K562 (cell line): ENCODE measurements at regions not wholly inside any gene's neighbourhood (a gene's known extent, or its start where the extent isn't known, plus 50 kb on each side); places are given as distances from the start of the nearest gene placed in this dataset.

Source experiments
- ATAC-seq: fragments of 200-7000 bp; cut with Tn5 transposase; 3 replicates; pipeline ENCODE4 v1.9.1; 2020; ENCODE audit warnings: moderate library complexity
- BruUV-seq: library from RNA; stranded (reverse); fragments of 400-500 nt; replicated peaks from 2 replicates; lab custom pipeline; 2021; lab: Mats Ljungman, UMichigan
- CTCF ChIA-PET: fragments of 300-600 bp; formaldehyde crosslinking; extraction: SDS; loops from one replicate; lab custom pipeline; 2021; ENCODE audit warnings: low intra/inter-chr PET ratio; lab: Yijun Ruan, JAX
- POLR2A ChIA-PET: fragments of 300-600, 350-650 bp; sonication (Branson Sonifier 250); formaldehyde crosslinking; extraction: SDS; loops from one replicate; lab custom pipeline; 2021; ENCODE audit warnings: antibody characterized with exemption, inconsistent platforms; lab: Yijun Ruan, JAX
- DNase-seq, 4 experiments: peaks; one replicate each; pipeline versions ENCODE4 v3.0.0 to v3.0.0-alpha.2; 2011 to 2018; ENCODE audit warnings: low spot score in 3 of 4, mixed read lengths in 3 of 4; ENCODE audit errors: extremely low read depth in 1 of 4
- FAIRE-seq: peaks from 2 replicates; lab custom pipeline; 2011; peaks lifted over from hg19 to GRCh38; lab: Jason Lieb, UNC
- H2AFZ ChIP-seq: 2 replicates; pipeline ENCODE4 v1.6.0; 2011; ENCODE audit warnings: low read depth, low read length, control low read depth, inconsistent platforms
- H3K27ac ChIP-seq: fragments of 200-600 bp; 3 replicates; pipeline ENCODE4 v1.8.0; 2011; ENCODE audit warnings: low read depth, mild to moderate bottlenecking, control low read depth, inconsistent platforms, low read length, moderate library complexity, mixed read lengths; ENCODE audit errors: extremely low read depth
- H3K27me3 ChIP-seq, 2 experiments: fragments of 300-600 bp in 1 of 2; 2 replicates in 1 of 2; 3 replicates in 1 of 2; pipeline versions ENCODE4 v1.6.0 to v1.8.0; 2011; ENCODE audit warnings: inconsistent platforms in 2 of 2, low read length in 2 of 2, mild to moderate bottlenecking in 1 of 2, mixed read lengths in 1 of 2, moderate library complexity in 1 of 2; ENCODE audit not compliant: control insufficient read depth in 2 of 2, insufficient read depth in 2 of 2
- H3K36me3 ChIP-seq: fragments of 300-600 bp; 3 replicates; pipeline ENCODE4 v1.8.0; 2011; ENCODE audit warnings: mild to moderate bottlenecking, low read length, inconsistent platforms; ENCODE audit not compliant: control insufficient read depth, insufficient read depth
- H3K4me1 ChIP-seq, 2 experiments: fragments of 200-600 bp in 1 of 2; replicated peaks in 1 of 2; 2 replicates in 1 of 2; 3 replicates in 1 of 2; pipeline versions ENCODE4 v1.5.1 to v1.8.0; 2011; ENCODE audit warnings: inconsistent platforms in 2 of 2, low read length in 2 of 2, mild to moderate bottlenecking in 1 of 2, mixed read lengths in 1 of 2, moderate library complexity in 1 of 2; ENCODE audit not compliant: control insufficient read depth in 2 of 2, insufficient read depth in 2 of 2
- H3K4me2 ChIP-seq: 2 replicates; pipeline ENCODE4 v1.6.1; 2011; ENCODE audit warnings: low read length, control low read depth, inconsistent platforms, mixed read lengths; ENCODE audit not compliant: insufficient read depth
- H3K4me3 ChIP-seq: fragments of 200-600 bp; sonication (generic), shearing (Covaris generic); 2 replicates; pipeline ENCODE4 v1.5.1; 2016; ENCODE audit warnings: control low read depth, inconsistent platforms
- H3K79me2 ChIP-seq: fragments of 200-600 bp; 3 replicates; pipeline ENCODE4 v1.8.0; 2011; ENCODE audit warnings: low read length, inconsistent platforms; ENCODE audit not compliant: control insufficient read depth, insufficient read depth
- H3K9ac ChIP-seq, 2 experiments: 2 replicates each; pipeline versions ENCODE4 v1.6.0 to v1.6.1; 2011; ENCODE audit warnings: low read depth in 2 of 2, low read length in 2 of 2, control low read depth in 1 of 2, inconsistent platforms in 1 of 2, mild to moderate bottlenecking in 1 of 2, mixed read lengths in 1 of 2; ENCODE audit not compliant: insufficient read depth in 1 of 2
- H3K9me1 ChIP-seq: one replicate; pipeline ENCODE4 v1.6.0; 2011; ENCODE audit warnings: inconsistent platforms, mild to moderate bottlenecking, low read length, moderate library complexity; ENCODE audit not compliant: control insufficient read depth, insufficient read depth
- H3K9me3 ChIP-seq: replicated peaks from 2 replicates; pipeline ENCODE4 v1.5.1; 2011; ENCODE audit warnings: low read depth, low read length, inconsistent platforms; ENCODE audit not compliant: control insufficient read depth, insufficient read depth
- H4K20me1 ChIP-seq: replicated peaks from 2 replicates; pipeline ENCODE4 v1.6.1; 2011; ENCODE audit warnings: low read length, inconsistent platforms, mixed read lengths; ENCODE audit not compliant: control insufficient read depth, insufficient read depth
- CBX5 ChIP-seq: IDR thresholded peaks from 2 replicates; pipeline ENCODE4 v1.6.1; 2014; ENCODE audit warnings: low read depth, borderline replicate concordance
- FOXJ3 ChIP-seq: sonication (generic); formaldehyde crosslinking; IDR thresholded peaks from 2 replicates; pipeline ENCODE4 v1.4.0; 2020; ENCODE audit warnings: mild to moderate bottlenecking, missing genetic modification reagents
- JUND ChIP-seq, 2 experiments: IDR thresholded peaks; 2 replicates in 1 of 2; 3 replicates in 1 of 2; pipeline ENCODE4 v1.6.1; 2011; ENCODE audit warnings: borderline replicate concordance in 2 of 2, low read depth in 2 of 2, low read length in 2 of 2, improper control_type of control experiment in 1 of 2, missing biosample characterization in 1 of 2, missing genetic modification characterization in 1 of 2, missing genetic modification reagents in 1 of 2
- MAFF ChIP-seq: IDR thresholded peaks from 2 replicates; pipeline ENCODE4 v1.6.1; 2012; ENCODE audit warnings: low read length, improper control_type of control experiment
- NBN ChIP-seq: fragments of 450-650 bp; IDR thresholded peaks from 2 replicates; pipeline ENCODE4 v1.6.1; 2016; ENCODE audit warnings: low read depth, mild to moderate bottlenecking
- NFRKB ChIP-seq: fragments of 450-650 bp; IDR thresholded peaks from 2 replicates; pipeline ENCODE4 v1.6.1; 2016; ENCODE audit warnings: low read depth
- PHTF2 ChIP-seq: fragments of 250-450 bp; sonication (Bioruptor Pico); IDR thresholded peaks from 2 replicates; pipeline ENCODE4 v1.5.0; 2021; ENCODE audit warnings: mild to moderate bottlenecking
- RBM22 ChIP-seq: fragments of 200-400 bp; formaldehyde crosslinking; IDR thresholded peaks from 2 replicates; pipeline ENCODE4 v1.6.1; 2018; ENCODE audit warnings: low read length, low read depth; ENCODE audit not compliant: poor library complexity, severe bottlenecking
- SIRT6 ChIP-seq: IDR thresholded peaks from one replicate; pipeline ENCODE4 v1.6.1; 2012; ENCODE audit warnings: low read depth, mild to moderate bottlenecking, control low read depth, inconsistent platforms, low read length, moderate library complexity
- SPI1 ChIP-seq: IDR thresholded peaks from 2 replicates; pipeline ENCODE4 v1.6.1; 2011; ENCODE audit warnings: low read depth, low read length, control low read depth, borderline replicate concordance
- TAF15 ChIP-seq: fragments of 200-400 bp; formaldehyde crosslinking; IDR thresholded peaks from 2 replicates; pipeline ENCODE4 v1.6.1; 2017; ENCODE audit warnings: mild to moderate bottlenecking, low read depth, low read length, moderate library complexity
- ZNF143 ChIP-seq: sonication (generic); formaldehyde crosslinking; IDR thresholded peaks from 2 replicates; pipeline ENCODE4 v1.9.0; 2022; ENCODE audit warnings: mild to moderate bottlenecking, missing genetic modification reagents
- ZNF282 ChIP-seq: sonication (generic); formaldehyde crosslinking; IDR thresholded peaks from 2 replicates; pipeline ENCODE4 v1.8.1; 2023; ENCODE audit warnings: missing genetic modification reagents
- ZNF311 ChIP-seq: fragments of 250-450 bp; sonication (Bioruptor Pico); IDR thresholded peaks from 2 replicates; pipeline ENCODE4 v1.4.0; 2020; ENCODE audit warnings: mild to moderate bottlenecking, moderate library complexity
- ZNF766 ChIP-seq: fragments of 200-800 bp; sonication (Bioruptor generic); conservative IDR thresholded peaks from 2 replicates; pipeline ENCODE4 v1.6.1; 2016; ENCODE audit warnings: missing genetic modification characterization, missing compliant biosample characterization
- WGBS: fragments of 100-300 bp; shearing (Covaris generic); methylation state at CpG from one replicate; pipeline ENCODE4 v1.1.6; 2016; ENCODE audit warnings: low coverage, mixed read lengths; ENCODE audit not compliant: insufficient coverage; ENCODE audit errors: missing lambda C conversion rate; 5-methylcytosine and 5-hydroxymethylcytosine counted together
- in situ Hi-C: fragments of 300-500 bp; cut with MboI; formaldehyde crosslinking; loops from 4 replicates; pipeline ENCODE4 v1.15.0; 2018; ENCODE audit warnings: inconsistent platforms, mixed read lengths
- intact Hi-C: fragments of 100-400 bp; cut with micrococcal nuclease; formaldehyde crosslinking; loops from 2 replicates; pipeline ENCODE4 v1.14.2; 2022
- TF ChIP-seq, protein P1 (sequence below): fragments of 250-450 bp; sonication (Bioruptor Pico); IDR thresholded peaks from 2 replicates; pipeline ENCODE4 v1.5.0; 2021; ENCODE audit warnings: mild to moderate bottlenecking, borderline replicate concordance
- TF ChIP-seq, protein P2 (sequence below): sonication (generic); formaldehyde crosslinking; IDR thresholded peaks from 2 replicates; pipeline ENCODE4 v1.8.0; 2023; ENCODE audit warnings: mild to moderate bottlenecking, missing genetic modification reagents
- TF ChIP-seq, protein P3 (sequence below): fragments of 250-450 bp; sonication (Bioruptor Pico); IDR thresholded peaks from 2 replicates; pipeline ENCODE4 v1.8.0; 2022; ENCODE audit warnings: inconsistent platforms

DNA sequence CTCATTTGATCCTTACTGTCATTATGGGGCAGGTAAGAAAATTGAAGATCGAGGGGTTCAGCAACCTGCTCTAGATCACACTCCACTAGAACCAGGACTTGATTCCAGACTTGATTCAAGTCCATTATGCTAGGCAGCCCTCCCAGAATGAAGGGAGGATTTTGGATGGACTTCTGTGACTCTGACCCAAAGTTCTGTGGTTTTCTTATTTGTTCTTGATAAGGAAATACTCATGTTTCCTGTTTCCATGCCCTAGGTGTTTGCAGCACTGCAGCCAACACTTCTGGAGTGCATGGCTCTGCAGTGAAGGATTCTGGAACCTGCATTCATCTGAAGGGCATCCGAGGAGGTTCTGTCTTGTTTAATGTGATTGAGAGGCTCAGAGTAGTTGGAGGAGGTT is 140.0 kb downstream of the FCRL5 start (continued):
- TF ChIP-seq, protein P1, sequence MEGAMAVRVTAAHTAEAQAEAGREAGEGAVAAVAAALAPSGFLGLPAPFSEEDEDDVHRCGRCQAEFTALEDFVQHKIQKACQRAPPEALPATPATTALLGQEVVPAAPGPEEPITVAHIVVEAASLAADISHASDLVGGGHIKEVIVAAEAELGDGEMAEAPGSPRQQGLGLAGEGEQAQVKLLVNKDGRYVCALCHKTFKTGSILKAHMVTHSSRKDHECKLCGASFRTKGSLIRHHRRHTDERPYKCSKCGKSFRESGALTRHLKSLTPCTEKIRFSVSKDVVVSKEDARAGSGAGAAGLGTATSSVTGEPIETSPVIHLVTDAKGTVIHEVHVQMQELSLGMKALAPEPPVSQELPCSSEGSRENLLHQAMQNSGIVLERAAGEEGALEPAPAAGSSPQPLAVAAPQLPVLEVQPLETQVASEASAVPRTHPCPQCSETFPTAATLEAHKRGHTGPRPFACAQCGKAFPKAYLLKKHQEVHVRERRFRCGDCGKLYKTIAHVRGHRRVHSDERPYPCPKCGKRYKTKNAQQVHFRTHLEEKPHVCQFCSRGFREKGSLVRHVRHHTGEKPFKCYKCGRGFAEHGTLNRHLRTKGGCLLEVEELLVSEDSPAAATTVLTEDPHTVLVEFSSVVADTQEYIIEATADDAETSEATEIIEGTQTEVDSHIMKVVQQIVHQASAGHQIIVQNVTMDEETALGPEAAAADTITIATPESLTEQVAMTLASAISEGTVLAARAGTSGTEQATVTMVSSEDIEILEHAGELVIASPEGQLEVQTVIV (CRISPR knock-in tag): no peak
- no peak for TF ChIP-seq PHTF2 (CRISPR knock-in tag)

- no peak overlapping the region for H3K9ac ChIP-seq
- no peaks in the 10 kb centered on the region for H4K20me1 ChIP-seq
- in situ Hi-C loops: no loop called here
- CTCF ChIA-PET: no interaction called here
- H3K4me3 ChIP-seq: no peak overlapping the region
- ATAC-seq: no peak
- H3K79me2 ChIP-seq: no peaks in the 10 kb centered on the region
- 2% methylated on average over 4 of the region's 4 CpGs for WGBS
- H3K9me1 ChIP-seq: no peaks in the 10 kb centered on the region
- intact Hi-C loops: no loop called here
- H3K4me2 ChIP-seq: no peak overlapping the region
- peak overlapping the region; percentile 32; the same call in 1 of the 2 replicates for H2AFZ ChIP-seq
- H3K27me3 ChIP-seq: peaks cover 10 to 21% of the 10 kb centered on the region in 2 experiments; a peak in 4 of 5 replicates
- FAIRE-seq: no peak
- H3K36me3 ChIP-seq: no peaks in the 10 kb centered on the region
- DNase-seq: no peak
- H3K4me1 ChIP-seq: peaks cover 3 to 18% of the 10 kb centered on the region in 2 experiments; a peak in 4 of 5 replicates
- no TSS peak for BruUV-seq
- H3K27ac ChIP-seq: no peak overlapping the region
- POLR2A ChIA-PET: interaction anchor here (0.6 kb wide), 2 partner anchors 11 to 292 kb away, joined by 4 read pairs; no protein-coding TSS in a partner anchor
- no peaks in the 10 kb centered on the region; the same call in 1 of the 2 replicates for H3K9me3 ChIP-seq
- TF ChIP-seq SIRT6: no peak
- TF ChIP-seq, protein P2, sequence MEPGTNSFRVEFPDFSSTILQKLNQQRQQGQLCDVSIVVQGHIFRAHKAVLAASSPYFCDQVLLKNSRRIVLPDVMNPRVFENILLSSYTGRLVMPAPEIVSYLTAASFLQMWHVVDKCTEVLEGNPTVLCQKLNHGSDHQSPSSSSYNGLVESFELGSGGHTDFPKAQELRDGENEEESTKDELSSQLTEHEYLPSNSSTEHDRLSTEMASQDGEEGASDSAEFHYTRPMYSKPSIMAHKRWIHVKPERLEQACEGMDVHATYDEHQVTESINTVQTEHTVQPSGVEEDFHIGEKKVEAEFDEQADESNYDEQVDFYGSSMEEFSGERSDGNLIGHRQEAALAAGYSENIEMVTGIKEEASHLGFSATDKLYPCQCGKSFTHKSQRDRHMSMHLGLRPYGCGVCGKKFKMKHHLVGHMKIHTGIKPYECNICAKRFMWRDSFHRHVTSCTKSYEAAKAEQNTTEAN (CRISPR knock-in tag): no peak
- no peak for TF ChIP-seq TAF15
- TF ChIP-seq MAFF: no peak
- TF ChIP-seq, protein P3, sequence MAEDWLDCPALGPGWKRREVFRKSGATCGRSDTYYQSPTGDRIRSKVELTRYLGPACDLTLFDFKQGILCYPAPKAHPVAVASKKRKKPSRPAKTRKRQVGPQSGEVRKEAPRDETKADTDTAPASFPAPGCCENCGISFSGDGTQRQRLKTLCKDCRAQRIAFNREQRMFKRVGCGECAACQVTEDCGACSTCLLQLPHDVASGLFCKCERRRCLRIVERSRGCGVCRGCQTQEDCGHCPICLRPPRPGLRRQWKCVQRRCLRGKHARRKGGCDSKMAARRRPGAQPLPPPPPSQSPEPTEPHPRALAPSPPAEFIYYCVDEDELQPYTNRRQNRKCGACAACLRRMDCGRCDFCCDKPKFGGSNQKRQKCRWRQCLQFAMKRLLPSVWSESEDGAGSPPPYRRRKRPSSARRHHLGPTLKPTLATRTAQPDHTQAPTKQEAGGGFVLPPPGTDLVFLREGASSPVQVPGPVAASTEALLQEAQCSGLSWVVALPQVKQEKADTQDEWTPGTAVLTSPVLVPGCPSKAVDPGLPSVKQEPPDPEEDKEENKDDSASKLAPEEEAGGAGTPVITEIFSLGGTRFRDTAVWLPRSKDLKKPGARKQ: no peak
- no peak for TF ChIP-seq RBM22
- no peak for TF ChIP-seq NBN
- no peak for TF ChIP-seq CBX5
- TF ChIP-seq FOXJ3 (CRISPR knock-in tag): no peak
- no peak for TF ChIP-seq JUND (IDR thresholded peaks at IDR 0.05; ENCODE audit: borderline replicate concordance, low read depth, low read length)
- TF ChIP-seq JUND (tag; IDR thresholded peaks at IDR 0.05; ENCODE audit: borderline replicate concordance, low read depth, low read length): no peak
- TF ChIP-seq SPI1: no peak
- no peak for TF ChIP-seq NFRKB
- TF ChIP-seq ZNF143: no peak
- no peak for TF ChIP-seq ZNF311
- TF ChIP-seq ZNF766 (CRISPR knock-in tag): no peak
- TF ChIP-seq ZNF282 (CRISPR knock-in tag): no peak
Observed at GRCh38 chr1:157411769-157412168, 140.5 kb downstream of the FCRL5 start.
